NCI-H1092 (cell line): ENCODE measurements at regions not wholly inside any gene's neighbourhood (a gene's known extent, or its start where the extent isn't known, plus 50 kb on each side); places are given as distances from the start of the nearest gene placed in this dataset.

Experiments
- DNase-seq: peaks from one replicate; lab custom pipeline; 2025; lab: John Stamatoyannopoulos, UW

DNA sequence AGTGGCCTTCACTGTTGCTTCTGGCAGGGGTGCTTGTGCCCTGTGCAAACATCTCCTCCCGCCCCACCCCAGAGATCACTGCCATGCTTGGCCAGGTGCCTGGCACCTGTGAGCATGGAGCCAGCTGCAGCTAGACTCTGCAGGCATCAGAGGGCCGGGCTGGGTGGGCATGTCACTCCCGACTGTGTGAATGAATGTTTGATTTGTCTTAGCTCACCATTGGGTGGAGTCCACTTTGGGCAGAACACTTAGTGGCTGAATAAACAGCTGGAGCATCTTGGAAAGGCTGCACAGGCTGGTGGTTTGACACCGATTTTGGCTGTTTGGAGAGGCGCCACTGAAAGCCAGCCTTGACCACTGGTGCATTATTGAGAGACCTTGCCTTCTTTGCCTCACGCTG is 267.3 kb downstream of the DLEU7 start:
- DNase-seq, result peak; percentile 64

DNA sequence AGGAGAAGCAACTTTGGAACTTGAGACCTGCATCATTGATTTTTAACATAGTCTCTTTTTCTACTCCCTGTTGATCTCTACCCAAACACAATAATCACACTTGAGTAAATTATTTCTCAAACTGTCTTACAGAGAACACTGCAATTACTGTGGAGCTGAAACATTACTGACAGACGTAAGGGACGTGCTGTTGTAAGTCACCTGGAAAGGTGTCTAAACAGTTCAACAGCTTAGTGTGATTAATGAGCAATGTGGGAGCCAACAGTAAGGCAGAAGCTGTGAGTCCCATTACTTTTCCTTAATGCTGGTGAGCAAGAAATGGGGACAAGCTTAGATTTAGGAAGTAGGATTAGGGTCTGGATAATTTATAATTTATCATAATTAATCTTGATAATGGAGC is 265.7 kb downstream of the DLEU7 start:
- DNase-seq, result no peak

DNA sequence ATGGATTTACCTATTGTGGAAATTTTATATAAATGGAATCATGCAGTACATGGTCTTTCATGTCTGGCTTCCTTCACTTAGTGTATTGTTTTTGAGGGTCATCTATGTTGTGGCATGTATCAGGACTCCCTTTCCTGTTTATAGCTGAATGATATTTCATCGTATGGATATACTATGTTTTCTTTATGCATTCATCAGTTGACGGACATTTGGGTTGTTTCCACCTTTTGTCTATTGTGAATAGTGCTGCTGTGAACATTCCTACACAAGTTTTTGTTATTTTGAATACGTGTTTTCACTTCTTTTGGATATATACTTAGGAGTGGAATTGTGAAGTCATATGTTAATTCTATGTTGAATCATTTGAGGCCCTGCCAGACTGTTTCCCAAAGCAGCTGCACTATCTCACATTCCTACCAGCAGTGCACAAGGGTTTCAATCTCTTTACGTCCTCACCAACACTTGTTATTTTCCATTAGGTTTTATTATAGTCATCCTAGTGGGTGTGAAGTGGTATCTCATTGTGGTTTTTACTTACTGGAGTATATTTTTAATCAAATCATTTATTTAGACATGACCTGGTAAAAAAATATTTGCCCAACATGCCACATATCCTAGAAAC is 262.7 kb downstream of the DLEU7 start:
- no peak for DNase-seq

DNA sequence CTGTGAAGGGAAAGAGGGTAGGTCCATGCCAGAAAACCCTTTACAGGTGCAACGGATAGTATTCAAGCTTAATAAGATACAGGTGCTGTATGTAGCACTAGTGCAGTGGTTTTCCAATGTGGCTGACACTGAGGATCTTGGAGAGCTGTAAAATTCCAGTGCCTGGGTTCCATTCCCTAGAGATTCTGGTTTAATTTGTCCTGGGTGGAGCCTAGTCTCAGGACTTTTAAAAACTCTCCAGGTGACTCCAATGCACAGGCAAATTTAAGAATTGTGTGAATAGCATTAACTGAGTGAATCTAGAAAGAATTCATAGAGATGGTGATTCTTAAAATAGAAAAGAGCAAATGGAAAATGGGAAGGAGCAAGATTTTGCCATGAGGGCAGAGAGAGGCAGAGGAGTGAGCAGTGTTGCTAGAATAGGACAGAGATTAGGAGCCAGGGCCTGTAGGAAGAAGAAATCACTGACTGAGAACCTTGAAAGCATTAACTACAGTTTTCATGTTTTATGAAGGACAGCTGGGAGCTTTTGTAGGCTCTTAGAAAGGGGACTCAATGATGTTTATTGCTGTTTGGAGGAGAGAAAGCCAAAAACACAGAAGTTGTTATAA is 261.8 kb downstream of the DLEU7 start:
- DNase-seq, result no peak

DNA sequence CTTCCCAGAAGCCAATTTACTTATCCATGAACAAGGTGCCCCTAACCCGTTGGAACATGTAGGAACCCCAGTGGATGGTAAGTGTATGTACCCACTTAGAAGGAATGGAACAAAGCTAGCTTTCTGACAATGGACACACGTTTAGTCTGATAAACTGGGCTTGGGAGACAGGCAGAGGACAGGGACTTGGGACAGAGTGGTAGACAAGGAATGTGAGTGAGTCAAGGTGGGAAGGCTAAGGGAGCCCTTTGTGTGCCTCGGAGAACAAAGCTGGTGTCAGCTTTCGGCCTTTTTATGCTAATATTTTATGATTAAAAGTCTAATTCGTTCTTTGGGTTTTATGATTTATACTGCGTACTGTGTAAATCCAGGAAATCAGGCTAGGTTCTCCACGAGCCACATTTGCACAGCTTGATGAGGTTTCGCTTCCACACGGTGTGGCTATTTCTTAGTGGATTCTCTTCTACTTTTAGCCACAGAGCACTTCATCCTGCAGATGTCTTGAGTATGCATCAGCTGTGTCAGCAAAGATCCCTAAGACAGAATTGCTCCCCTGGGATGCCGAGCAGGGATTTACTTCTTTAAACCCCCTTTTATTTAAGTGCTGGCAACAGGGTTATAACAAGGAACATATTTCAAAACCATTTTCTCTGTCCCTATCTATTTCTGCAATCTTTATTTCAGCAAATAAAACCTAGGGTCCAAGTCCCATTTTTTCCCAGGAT is 258.5 kb downstream of the DLEU7 start:
- no peak for DNase-seq

DNA sequence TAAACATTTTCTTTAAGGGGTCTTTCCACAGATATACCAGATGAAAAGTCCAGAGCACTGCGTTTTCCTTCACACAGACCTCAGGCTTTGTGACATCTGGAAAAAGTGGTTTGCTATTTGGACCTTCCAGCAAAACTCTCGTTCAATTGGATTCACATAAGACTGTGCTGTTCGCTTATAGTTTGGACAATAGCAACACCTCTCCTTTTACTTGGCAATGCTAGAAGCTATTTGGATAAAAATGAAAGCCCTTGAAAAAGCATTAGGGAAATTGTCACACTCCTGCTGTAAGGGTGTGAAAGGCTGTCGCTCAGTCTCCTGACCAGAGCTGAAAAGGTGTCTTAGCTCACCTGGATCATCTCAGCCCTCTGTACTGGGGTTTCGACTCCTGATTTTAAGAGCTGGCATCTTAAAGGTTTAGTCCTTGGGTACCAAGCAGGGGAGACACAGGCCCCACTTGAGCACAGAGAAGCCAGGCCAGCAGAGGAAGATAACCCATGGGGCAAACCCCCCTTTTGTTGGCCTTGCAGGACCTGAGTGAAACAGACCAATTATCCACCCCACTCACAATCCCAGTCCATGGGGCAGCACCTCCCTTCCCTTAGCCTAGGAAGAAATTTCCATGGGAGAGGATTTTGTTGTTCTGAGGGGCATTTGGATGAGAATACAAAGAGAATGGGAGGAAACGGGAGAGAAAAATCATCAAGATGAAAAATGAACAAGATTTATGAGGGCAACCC is 257.6 kb downstream of the DLEU7 start:
- DNase-seq, result no peak

DNA sequence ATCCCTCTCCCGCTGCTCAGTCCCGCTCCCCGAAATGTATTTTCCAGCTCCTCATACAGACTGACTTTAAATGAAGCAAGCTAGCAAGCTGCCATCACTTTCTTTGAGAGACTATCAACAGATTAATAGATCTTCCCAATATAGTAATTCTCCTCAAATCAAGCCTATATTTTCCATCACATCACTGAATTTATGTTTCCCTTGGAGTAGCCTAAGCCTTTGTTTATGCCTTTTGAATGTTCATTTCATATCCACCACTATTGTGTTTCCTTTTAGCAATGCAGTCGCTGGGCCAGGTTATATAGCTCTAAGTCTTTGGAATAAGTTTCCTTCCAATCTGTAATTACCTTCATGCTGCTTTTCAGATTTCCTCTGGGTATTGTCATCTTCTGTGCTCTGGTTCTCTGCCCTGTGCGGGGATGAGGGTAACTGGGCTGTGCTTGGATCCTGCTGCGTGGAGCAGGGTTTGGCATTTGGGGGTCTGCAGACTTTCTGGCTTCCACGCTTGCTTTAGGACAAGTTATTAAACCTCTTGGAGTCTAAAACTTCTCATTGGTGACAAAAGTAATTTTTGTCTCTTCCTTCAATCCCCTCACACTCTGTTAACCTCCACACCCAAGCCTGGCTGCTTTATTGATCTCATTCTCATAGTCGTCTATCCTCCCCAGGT is 256.9 kb downstream of the DLEU7 start:
- no peak for DNase-seq

DNA sequence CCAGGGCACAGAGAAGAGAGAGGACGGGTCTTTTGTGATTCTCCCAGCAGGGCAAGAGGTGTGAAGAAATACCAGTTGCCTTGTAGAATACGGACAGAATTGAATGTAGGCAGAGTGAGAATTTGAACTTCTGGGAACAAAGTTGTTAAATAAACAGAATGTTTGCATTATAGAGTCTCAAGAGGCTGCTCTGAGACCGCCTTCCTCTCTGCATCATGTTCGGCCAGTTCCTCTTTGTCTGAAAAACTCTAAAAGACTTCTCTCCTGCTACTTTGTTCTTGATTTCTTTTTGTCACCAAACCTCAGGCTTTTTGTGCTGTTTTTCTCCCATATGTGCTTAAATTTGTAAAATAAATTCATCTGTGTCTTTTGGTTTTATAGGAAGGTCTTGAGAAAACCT is 256.4 kb downstream of the DLEU7 start:
- DNase-seq, result no peak

DNA sequence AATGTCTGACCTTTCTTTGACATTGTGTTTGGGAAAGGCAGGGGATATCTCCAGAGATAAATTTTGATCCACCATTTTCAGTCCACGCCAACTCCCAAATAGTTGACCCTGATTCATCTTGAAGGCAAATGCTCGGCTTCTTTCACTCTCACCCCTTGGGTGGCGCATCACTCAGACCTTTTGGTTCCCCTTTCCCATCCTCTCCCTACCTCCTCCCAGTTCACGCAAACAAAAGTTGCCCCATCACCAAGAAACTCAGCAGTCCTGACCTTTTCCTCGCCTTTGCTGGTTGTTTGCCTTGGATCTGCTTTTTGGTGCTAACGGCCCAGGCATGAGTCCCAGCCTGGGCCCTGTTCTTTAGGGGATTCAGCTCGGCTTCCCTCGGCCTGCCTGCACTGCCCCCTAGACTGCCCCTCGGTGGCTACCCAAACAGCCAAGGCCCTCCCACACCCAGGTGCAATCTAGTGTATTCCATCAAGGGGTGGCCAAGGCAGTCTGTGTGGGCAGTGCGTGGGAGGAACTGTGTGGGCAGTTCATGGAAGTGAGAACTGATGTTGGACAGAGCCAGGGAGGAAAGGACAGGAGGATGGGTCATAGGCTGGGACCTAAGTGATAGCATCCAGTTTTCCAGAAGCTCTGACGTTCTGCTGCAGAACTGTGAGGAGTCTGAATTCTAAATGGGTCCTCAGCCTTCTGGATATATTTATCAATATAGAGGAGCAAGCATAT is 255.7 kb downstream of the DLEU7 start:
- no peak for DNase-seq

DNA sequence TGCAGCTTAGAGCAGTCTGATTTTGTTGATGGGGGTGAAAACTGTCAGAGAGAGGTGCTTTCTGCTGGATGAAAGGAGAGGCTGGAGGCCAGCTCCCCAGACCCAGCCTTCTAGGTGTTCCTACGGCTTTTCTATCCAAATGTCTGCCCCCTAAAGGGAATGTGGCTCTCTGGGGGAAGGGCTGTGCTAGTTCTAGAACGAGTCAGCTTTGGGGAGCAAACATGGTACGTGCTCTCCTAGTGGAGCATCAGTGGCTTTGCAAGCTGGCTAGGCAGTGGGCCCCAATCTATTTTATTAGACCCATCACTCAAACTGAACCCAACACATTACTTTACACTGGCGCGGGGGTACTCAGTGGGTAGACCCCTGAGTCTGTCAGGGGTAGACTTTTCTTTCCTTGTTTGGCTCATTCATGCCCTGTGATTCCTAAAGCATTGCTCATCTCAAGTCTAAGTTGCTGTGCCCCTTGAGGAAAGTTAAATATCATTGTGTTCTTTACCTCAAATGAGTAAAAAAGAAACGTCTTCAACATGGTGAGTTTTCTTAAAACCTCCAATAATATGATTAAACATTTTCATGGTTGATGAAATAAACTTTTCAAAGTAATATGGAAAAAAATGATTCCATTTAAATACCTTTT is 254.9 kb downstream of the DLEU7 start:
- no peak for DNase-seq

DNA sequence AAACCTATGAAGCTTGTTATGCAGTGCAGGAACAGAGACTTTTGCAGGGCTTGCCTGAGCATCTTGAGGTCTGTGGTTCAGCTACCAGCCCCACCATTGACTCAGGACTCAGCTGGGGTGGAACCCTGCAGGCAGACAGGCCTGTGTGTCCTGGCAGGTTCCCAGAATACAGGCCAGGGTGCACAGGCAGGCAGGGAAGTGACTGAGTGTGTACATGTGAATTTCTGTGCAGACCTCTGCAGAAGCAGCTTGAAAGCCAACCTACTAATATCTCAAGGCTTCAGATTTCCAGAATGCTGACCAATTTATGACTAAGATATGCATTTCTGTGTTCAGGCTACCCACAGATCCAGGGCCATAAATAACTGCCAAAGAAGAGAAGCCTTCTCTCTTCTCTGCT is 254.4 kb downstream of the DLEU7 start:
- DNase-seq, result no peak

DNA sequence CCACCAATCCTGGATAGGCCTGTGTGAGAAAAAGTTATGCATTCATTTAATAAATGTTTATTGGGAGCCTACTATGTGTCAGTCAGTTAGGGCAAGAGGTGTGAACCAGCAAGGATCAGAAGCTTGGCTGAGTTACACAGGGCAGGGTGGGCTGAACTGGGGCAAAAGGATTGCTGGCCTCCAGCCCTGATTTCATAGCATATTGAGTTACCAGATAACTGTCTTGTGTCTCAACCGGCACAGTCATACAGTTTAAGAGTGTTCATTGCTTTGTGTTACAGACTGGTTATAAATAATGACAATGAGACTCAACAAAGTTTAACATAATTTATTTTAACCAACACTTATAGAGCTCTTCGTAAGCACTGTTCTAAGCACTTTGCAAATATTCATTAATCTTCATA is 253.8 kb downstream of the DLEU7 start:
- no peak for DNase-seq

DNA sequence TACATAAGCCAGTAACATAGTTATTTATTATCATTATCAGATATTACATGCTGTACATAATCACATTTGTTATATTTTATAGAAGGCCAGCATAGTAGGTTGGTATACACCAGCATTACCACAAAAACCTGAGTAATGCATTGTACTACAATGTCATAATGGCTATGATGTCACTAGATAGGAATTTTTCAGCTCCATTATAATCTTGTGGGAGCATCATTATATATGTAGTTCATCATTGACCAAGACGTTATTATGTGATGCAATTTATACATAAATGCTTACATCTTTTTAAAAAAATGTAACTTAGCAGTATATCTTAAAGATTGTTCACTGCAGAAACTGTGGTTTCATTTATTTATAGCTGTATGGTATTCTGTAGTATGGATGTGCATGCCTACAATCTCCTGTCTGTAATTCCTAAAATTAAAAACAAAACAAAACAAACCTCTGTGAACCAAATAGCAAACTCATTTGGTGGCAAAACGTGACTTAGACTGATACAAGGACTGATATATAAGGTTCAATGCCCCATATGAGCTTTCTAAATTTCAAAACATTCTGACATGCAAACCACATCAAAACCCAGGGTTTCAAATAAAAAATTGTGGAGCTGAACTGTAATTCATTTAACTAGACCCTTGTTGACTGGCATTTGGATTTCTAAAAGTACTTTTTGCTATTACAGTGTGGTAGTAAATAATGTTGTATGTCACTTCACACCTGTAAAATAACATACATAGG is 250.9 kb downstream of the DLEU7 start:
- no peak for DNase-seq

DNA sequence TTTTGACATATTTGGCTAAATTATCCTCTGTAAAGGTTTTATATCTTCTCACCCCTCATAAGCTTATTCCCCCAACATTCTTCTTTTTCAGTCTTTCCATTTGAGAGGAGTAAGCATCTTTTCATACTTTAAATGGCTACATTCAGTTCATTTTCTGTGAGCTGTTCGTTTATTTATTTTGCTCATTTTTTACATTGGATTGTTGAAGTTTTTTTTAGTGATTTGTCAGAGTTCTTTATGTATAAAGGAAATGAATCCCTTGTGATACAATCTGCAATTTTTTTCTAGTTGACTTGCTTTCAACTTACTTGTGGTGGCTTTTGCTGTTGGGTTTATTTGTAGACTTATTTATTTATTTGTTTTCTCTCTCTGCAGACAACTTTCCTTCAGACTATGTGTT is 250.3 kb downstream of the DLEU7 start:
- no peak for DNase-seq

DNA sequence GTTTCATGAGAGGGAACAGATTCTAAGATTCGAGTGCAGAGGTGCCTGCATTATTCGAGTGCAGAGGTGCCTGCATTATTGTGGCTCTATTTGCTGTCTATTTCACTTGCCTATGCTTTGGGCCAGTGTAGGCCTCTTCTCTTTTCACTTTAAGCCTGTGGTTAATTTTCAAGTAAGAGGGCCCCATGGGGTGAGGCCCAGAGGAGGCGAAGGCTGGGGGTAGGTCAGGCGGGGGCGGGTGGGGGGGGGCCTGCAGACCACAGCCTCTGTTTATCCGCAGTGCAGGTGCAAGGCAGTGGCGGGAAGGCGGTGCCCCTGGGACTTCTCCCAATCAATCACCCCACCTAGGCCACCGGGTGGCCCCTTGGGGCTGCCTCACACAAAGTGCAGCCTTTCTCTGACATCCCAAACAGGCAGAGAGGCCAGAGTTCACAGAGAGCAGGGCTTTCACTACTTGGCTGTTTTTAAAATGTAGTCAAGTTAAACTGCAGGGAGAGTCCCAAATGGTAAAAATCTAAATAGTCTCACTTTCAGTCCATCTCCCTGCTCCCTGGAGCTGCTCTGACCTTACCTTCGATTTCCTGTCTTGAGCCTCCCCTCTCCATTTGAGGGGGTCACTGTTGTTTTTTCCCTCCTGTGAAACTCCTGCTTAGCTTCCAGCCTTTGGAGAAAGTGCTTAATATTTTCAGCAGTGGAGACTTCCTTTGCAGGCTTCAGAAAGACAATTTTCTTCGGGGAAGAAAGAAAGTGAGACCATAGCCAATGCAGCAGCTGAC is 249.0 kb downstream of the DLEU7 start:
- DNase-seq, result no peak

DNA sequence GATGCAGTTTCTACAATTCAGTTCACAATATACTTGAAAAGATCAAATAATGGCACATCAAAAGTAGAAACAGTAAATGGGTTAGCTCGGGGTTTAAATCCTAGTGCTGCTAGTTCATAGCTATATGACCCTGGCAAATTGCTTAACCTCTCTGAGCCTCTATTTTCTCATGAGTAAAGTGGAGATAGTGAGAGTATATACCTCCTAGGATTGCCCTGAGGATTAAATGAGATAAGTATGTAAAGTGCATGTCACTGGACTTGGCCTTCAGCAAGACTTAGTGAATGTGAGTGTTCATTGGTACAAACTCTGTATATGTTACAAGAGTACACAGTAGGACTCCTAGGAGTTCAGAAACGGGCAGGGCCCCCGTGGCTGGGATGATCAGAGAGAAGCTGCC is 248.3 kb downstream of the DLEU7 start:
- DNase-seq, result no peak

DNA sequence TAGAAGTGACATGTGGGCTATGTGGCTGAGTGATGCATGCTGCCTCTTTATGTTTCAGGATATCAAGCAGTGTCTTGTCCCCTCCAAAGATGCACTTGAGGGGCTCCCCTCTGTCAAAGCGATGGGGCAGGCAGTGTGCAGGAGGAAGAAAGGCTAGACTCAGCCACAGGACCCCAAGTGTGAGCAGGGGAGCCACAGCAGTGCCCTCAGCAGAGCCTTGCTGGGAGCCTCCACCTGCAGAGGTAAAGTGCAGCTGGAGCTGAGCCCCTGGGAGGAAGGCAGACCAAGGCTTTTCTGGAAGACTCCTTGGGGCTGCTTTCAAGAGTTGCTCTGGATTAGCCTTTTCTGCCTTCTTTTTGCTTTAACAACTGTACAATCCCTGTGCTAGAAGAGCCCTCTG is 247.3 kb downstream of the DLEU7 start:
- DNase-seq, result no peak

DNA sequence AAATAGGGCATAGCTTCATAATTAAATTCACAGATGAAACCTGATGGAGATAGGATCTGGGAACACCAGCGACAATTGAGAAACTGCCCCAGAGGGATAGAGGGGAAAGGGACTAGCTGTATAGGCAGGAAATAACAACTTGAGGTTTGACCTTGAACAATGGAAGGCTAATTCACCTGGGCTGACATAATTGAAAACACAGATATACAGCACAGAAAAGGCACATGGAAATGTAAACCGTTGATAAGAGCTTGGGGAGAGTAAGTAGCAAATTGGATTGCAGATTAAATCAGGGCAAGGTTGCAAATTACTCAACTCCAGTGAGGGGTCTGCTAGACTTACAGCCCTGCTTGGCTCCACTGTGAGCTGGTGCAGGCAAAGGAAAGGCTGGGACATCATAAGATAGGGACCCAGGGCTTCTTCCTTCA is 246.7 kb downstream of the DLEU7 start:
- no peak for DNase-seq

DNA sequence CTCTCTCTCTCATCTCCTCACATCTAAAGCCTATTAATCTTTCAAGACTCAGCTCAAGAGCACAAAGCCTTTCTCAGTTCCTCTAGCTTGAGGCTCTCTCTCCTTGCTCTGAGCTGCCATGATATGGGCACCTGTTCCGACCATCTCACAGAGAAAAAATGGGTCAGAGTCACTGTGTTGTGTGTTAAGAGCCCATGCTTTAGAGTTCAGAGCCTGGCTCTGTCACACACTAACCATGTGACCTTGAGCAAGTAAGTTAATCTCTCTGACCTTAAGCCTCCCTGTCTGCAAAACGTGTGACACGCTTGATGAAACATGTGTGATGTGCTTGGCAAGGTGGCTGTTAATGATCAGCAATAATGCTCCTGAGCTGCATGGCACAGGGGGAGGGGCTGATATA is 245.2 kb downstream of the DLEU7 start:
- no peak for DNase-seq

DNA sequence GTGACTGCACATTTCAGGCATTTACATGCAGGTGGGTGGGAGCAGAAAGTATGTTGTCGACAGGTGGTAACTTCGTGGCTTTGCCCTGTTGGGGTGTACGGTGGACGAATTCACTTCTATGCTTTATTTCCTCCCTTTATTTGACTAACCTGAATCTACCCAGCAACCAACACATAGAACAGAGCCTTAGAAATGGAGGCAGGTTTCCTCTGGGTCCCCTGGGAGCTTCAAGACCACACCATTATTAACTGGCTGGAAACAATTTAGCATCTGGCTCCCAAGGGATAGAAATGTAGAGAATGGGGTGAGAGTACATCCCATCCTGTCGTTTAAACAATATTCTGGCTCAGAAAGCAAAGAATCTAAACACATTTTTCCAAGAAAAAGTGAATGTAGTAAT is 244.4 kb downstream of the DLEU7 start:
- DNase-seq, result no peak
